RPMI8226 (cell line): ENCODE measurements at regions not wholly inside any gene's neighbourhood (a gene's known extent, or its start where the extent isn't known, plus 50 kb on each side); places are given as distances from the start of the nearest gene placed in this dataset.
"Not testable (repeated sequence)": the region's sequence is repeated elsewhere in the genome, so short reads cannot be mapped to it uniquely, and the experiment has no call there.

Experiments
- DNase-seq: peaks from one replicate; pipeline ENCODE4 v3.0.0-alpha.2; 2015

DNA sequence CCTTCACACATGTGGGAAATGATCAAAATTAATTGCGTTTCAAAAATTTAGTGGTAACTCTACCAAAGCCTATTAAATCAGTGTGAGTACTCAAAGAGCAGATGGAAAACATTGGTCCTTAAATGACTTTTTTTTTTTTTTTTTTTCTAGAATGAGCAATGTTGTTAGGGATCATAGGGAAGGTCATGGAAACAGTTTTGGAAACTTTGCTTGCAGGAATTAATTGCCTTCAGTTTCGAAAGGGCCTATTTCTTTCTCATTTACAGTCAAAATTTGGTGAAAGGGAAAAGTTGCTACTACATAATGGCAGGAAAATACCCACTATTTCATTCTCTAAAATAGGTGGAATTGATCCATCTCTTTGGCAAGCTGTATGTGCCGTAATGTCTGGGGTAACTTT lies 160.9 kb downstream of the RTL9 start:
- no peak for DNase-seq

DNA sequence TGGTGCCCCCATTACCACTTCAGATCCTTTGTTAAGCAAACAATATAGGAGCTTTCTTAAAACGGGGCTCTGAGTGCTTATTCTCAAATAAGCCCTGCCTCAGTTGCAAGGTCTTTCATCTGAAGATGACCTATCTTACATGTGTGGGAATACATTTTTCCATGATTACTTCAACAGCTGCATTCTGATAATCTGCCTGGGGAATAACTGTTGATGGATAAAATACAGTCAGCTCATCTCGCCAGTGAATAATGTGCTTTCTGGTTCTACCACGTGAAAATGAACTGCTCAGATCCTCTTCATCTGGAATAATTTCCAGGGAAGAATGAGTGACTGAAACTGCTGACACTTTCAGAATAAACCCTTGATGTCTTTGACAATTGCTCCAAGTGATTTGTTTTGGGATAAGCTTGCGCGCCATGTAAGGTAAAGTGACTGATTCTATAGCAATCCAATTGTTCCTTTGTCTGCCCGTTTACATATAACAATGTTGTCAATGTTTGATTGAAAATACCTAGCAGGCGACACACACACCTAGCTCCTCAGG lies 161.3 kb downstream of the RTL9 start:
- no peak for DNase-seq

DNA sequence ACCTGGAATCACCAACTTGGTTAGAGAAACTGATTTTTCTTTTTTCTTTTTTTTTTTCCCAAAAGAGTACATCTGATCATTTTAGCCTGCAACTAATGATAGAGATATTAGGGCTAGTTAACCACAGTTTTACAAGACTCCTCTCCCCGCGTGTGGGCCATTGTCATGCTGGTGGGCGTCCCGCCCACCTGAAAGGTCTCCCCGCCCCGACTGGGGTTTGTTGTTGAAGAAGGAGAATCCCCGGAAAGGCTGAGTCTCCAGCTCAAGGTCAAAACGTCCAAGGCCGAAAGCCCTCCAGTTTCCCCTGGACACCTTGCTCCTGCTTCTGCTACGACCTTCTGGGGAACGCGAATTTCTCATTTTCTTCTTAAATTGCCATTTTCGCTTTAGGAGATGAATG lies 162.0 kb downstream of the RTL9 start:
- not testable (repeated sequence) for DNase-seq

DNA sequence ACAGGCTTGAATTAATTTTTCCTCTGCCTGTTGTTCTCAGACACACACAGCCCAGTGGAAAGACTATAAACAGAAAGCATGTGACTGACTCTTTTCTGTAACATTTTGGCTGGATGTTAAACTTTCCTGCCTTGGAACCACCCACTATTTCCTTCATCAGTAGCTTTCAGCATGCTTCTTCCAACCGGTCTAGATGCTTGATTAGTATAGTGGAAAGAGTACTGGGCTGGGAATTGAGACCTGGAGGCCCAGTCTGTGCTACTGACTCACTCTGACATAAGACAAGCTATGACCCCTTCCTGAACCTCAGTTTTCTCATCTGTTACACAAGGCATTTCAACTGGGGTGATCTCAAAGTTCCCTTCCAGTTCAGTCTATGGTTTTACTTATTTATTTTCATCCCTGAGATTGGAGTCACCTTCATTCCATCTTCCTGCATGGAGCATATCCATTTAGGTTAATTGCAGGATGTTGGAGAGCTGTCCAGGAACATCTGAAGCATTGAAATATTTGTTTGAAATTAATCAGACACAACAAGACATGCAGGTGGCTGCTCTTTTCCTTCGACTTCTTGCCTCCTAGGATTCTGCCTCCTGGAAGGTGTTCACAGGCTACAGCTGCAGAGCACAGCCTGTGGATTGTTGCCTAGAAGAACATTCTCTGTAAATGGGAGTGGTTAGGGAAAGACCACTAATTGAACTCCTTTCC lies 173.4 kb downstream of the RTL9 start:
- DNase-seq = no peak

DNA sequence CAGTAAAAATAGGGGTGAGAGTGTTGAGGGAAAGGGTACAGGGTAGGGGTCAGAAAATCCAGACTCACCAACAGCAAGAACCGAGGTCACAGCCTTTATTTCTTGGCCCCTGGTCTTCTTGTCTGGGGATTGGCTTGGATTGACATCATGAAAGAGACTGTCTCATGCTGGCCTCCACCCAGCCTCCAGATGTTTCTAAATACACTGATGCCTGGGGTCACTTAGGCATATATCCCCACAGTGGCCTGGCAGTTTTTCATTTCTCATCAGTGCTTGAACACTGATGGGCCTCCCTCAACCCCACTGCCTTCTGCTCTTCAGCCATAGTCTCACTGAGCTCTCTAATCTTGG lies 173.9 kb downstream of the RTL9 start:
- DNase-seq = no peak

DNA sequence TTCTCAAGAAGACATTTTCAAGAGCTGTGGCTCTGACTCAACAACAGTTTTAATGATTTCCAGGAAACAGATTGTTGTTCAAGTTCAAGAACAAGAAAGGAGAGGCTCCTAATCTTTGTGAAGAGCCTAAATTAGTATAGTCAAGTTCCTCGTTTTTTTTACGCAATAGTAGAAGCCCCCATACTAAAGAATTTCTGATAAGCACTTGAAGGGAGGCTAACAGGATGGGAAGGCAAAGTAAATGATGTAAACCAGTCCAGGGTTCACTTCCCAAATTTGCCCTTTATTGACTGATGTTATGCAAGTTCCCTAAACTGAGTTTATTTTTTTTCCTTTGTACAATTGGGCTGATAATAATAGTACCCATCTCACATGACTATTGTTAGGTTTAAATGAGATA lies 178.2 kb downstream of the RTL9 start:
- no peak for DNase-seq

DNA sequence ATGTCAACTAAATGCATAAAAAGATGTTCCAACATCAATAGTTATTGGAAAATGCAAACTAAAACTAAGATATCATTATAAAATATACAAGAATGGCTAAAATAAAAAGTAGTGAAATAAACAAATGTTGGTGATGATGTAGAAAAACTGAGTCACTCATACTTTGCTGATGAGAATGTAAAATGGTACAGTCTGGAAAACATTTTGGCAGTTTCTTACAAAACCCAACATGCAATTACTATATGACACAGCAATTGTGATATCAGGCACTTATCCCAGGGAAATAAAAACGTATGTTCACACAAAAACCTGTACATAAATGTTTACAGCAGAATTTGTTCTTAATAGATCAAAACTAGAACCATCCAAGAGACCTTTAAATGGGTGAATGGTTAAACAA lies 182.6 kb downstream of the RTL9 start:
- no peak for DNase-seq

DNA sequence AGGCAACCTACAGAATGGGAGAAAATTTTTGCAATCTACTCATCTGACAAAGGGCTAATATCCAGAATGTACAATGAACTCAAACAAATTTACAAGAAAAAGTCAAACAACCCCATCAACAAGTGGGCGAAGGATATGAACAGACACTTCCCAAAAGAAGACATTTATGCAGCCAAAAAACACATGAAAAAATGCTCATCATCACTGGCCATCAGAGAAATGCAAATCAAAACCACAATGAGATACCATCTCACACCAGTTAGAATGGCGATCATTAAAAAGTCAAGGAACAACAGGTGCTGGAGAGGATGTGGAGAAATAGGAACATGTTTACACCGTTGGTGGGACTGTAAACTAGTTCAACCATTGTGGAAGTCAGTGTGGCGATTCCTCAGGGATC lies 192.2 kb downstream of the RTL9 start:
- not testable (repeated sequence) for DNase-seq

DNA sequence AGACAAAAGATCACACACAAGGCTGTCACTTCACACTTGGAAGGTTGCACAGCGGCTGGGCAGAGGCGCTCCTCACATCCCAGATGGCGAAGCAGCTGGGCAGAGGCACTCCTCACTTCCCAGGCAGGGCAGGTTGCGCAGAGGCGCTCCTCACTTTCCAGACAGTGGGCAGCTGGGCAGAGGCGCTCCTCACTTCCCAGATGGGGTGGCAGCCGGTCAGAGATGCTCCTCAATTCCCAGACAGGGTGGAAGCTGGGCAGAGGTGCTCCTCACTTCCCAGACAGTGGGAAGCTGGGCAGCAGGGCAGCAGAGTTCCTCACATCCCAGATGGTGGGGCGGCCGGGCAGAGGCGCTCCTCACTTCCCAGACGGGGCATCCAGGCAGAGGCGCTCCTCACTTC lies 199.2 kb downstream of the RTL9 start:
- no peak for DNase-seq

DNA sequence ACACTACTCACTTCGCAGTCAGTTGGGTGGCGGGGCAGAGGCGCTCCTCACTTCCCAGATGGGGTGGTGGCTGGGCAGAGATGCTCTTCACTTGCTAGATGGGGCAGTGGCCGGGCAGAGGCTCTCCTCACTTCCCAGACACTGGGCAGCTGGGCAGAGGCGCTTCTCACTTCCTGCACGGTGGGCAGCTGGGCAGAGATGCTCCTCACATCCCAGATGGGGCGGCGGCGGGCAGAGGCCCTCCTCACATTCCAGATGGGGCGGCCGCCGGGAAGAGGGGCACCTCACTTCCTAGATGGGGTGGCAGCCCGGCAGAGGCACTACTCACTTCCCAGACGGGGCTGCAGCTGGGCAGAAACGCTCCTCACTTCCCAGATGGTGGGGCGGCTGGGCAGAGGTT lies 199.8 kb downstream of the RTL9 start:
- no peak for DNase-seq

DNA sequence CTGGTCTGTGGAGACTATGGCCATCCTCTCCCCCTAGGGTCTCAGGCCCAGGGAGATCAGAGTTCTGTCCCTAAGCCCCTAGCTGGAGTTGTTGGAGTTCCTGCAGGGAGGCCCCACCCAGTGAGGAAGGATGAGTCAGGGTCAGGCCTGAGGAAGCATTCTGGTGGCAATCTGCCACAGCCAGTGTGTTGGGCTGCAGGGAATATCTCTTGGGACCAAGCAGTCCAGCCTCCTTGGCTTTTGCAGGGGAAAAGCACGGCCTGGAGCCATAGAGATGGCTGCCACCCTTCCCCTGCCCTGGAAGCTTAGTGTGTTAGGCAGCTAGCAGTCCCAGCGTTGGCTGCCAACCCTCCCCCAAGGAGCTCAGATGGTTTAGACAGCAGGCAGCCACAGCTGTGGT lies 202.4 kb downstream of the RTL9 start:
- no peak for DNase-seq

DNA sequence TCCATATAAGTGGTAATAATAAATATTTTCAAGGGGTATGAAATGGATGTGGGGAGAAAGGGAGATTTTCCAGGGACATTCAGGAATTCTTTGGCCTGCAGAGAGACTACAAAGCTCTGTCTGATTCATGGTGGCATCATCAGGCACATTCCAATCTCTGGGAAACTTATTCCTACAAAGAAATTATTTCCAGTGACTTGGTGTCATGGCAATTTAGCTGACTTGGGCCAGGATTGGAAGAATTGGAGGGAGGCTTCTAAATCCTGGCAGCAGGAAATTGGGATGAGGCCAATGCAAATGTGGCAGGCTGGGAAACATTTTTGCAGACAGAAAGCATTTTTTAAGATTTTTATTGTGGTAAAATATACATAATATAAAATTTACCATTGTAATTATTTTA lies 204.6 kb downstream of the RTL9 start:
- no peak for DNase-seq

DNA sequence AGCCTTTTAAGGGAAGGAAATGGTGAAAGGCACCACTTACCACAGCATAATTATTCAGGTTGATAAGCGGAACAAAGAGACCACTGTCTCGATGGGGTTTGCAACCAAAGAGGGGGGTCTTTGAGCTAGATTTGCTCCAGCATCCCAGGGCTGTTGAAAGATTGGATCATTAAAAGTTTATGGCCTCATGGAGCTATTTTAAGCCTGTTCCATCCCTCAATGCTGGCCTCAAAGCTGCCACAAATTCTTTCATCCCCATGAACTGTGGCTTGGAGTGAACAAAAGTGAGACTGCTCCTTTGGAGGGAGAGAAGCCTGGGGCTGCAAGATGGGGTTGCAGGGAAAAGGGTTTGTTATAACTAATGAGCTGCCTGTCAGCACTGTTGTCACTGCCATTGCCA lies 209.8 kb downstream of the RTL9 start:
- DNase-seq = no peak

DNA sequence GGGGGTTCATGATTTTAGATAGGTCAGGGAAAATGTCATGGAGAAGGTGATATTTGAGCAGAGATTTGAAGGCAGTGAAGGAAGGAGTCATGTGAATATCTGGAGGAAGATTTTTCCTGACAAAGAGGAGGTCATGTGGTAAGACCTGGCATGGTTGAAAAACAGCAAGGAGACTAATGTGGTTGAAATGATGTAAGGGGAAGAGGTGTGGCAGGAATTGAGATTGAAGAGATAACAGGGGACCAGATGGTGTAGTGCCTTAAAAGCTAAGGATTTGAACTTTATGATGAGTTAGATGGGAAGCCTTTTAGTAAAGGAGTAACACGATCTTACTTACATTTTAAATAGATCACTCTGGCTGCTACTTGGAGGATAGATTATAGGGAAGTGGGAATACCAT lies 210.9 kb downstream of the RTL9 start:
- no peak for DNase-seq

DNA sequence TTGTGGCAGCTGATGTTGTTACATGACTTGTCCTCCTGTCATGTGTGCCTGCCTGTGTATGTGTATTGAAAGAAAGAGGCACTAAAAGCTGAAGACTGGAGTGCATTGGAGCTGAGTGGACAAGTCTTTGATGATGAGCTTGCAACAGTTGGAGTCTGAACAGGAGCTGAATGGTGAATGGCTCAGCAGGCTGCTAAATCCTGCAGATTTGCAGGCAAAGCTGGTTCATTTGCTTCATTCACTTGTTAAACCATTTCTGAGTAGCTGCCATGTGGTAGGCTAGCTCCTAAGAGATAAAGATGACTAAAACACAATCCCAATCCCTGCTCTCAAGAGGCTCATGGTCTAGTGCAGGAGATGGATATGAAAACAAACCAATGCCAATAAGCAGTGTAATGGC lies 217.3 kb downstream of the CHRDL1 start:
- no peak for DNase-seq

DNA sequence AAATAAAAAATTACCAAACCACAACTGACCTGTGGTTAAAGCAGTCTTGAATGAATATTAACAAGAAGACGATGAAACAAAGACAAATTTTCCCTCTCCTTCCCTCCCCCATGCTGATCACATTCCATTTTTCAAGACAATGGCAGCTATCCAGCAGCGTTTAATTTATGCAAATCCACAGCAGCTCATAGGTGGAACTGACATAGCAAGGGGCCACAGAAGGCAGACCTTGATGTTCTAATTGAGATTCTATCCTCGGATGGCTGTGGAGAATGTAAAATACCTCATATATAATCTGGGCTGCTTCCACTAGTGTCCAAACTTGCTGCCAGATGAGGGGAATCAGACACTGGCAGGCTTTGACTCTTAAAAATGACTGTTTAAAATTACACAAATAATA lies 211.5 kb downstream of the CHRDL1 start:
- DNase-seq = no peak

DNA sequence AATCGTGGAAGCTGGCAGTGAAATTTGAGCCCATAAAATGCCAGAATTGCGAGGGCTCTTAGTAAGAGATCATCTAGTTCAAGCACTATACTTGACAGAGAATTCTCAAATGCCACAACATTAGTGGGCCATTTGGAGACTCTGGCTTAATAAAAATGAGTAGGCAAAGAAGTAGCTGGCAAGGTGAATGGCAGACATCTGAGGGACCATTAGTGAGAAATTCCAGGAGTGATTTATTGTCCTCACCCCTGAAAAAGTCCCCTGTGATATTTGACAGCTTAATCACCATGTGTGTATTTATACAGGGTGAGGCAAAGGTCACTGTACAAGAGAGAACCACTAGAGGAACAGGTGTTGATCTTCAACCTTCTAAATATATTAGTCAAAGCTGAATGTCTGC lies 207.5 kb downstream of the CHRDL1 start:
- no peak for DNase-seq

DNA sequence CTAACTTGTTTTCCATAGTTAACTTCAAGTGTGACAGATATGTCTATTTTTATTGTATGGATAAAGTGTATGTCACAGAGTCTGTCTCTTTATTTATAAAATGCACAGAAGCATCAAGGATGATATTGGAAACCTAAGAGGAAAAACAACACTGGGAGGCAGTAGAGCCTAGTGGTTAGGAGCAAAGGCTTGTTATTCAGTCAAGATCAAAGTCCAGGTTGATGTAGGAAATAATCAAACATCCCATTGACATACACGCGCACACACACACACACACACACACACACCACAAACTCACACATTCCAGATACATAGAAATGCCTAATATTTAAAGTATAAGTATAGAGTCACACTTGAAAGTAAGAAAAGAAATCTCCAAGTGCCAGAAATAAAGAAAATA lies 206.8 kb downstream of the CHRDL1 start:
- DNase-seq = no peak

DNA sequence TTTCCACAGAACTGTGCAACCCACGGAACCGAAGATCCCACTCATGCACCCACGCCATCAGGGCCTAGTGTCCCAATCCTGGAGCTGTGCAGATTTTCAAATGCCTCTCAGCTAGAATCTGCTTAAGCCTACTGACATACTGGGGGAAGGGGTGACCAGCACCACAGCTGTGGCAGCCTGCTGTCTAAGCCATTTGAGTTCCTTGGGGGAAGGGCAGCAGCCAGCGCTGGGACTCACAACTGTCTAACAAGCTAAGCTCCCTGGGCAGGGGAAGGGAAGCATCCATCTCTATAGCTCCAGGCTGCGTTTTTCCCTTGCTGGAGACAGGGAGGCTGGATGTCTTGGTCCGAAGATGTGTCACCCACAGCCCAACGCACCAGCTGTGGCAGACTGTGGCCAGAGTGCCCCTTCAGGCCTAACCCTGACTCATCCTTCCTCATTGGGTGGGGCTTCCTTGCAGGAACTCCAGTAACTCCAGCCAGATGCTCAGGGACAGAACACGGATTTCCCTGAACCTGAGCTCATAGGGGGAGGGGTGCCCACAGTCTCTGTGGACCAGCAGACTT lies 194.8 kb downstream of the CHRDL1 start:
- DNase-seq = no peak

DNA sequence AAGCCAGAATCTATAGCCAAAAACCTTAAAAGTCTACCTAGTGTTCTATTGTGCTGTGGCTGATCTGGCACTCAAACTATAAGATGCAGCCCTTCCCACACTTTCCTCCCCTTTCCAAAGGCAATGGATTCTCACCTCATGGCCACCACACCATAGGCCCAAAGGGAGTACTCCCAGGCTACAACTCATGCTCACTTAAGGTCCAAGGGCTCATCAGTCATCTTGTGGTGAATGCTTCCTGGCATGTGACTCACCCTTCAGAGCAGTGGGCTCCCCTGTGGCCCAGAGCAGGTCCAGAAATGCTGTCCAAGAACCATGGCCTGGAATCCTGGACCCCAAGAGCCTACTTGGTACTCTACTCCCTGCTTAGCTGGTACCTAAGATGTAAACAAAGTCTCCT lies 181.0 kb downstream of the CHRDL1 start:
- DNase-seq = no peak
